ENCODE measurements at regions not wholly inside any gene's neighbourhood (a gene's known extent, or its start where the extent isn't known, plus 50 kb on each side); places are given as distances from the start of the nearest gene placed in this dataset.
"Not testable (repeated sequence)": the region's sequence is repeated elsewhere in the genome, so short reads cannot be mapped to it uniquely, and the experiment has no call there.

DNA sequence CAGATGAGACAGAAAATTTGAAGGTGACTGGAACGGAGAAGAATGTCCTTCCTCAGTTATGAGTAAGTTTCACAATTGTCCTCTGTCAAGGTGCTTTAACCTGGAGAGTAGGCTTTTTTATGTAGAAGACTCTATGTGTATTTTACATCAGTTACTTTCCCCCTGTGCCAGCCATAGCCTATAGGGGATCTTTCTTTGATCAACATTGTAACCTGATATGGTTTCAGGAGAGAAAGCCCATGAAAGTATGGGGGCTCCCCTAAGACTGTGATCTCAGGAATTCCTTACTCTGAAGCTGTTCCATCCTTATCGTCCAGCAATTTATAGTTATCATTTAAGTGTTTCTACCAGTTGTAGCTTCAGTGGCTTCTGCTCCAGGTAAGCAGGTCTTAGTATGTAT lies 1076.3 kb upstream of the EPHA6 start:
- ATAC-seq: no peak
- DNase-seq: no peak
- no peaks in the 10 kb centered on the region for H3K9me3 Mint-ChIP-seq
- no peak overlapping the region for H3K4me3 Mint-ChIP-seq
- no peaks in the 10 kb centered on the region for H3K36me3 Mint-ChIP-seq (ENCODE audit: insufficient read depth)
- no peaks in the 10 kb centered on the region for H3K4me1 Mint-ChIP-seq (ENCODE audit: low read depth)
- H3K27me3 Mint-ChIP-seq (ENCODE audit: low read depth): no peaks in the 10 kb centered on the region

DNA sequence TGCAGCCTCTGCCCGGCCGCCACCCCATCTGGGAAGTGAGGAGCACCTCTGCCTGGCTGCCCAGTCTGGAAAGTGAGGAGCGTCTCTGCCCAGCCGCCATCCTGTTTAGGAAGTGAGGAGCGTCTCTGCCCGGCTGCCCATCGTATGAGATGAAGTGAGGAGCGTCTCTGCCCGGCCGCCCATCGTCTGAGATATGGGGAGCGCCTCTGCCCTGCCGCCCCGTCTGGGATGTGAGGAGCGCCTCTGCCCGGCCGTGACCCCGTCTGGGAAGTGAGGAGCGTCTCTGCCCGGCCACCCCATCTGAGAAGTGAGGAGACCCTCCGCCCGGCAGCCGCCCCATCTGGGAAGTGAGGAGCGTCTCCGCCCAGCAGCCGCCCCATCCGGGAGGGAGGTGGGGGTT lies 1069.5 kb upstream of the EPHA6 start:
- not testable (repeated sequence) for H3K4me3 Mint-ChIP-seq; ATAC-seq; DNase-seq; H3K36me3 Mint-ChIP-seq (ENCODE audit: insufficient read depth); H3K27me3 Mint-ChIP-seq (ENCODE audit: low read depth); H3K9me3 Mint-ChIP-seq; H3K4me1 Mint-ChIP-seq (ENCODE audit: low read depth)

DNA sequence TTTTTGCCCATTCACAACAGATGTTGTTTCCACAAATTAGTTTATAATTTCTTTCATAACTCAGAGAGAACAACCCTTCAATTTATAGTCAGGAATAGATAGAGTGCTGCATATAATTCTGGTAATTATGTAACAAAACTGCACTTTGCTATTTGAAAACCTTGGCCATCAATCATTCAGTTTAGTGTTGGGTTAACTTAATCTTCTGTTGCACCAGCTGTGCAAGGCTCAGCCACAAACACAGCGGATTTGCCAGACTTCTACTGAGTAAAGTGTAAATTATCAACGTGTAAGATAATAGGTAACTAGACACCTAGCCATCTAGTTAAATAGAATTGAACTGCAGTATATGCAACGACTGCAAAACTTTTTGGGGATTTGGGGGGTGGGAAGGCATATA lies 1064.3 kb upstream of the EPHA6 start:
- ATAC-seq: no peak
- no peaks in the 10 kb centered on the region for H3K27me3 Mint-ChIP-seq (ENCODE audit: low read depth)
- H3K9me3 Mint-ChIP-seq: peaks cover 4% of the 10 kb centered on the region
- no peaks in the 10 kb centered on the region for H3K36me3 Mint-ChIP-seq (ENCODE audit: insufficient read depth)
- no peak overlapping the region for H3K4me3 Mint-ChIP-seq
- no peaks in the 10 kb centered on the region for H3K4me1 Mint-ChIP-seq (ENCODE audit: low read depth)
- DNase-seq: no peak

DNA sequence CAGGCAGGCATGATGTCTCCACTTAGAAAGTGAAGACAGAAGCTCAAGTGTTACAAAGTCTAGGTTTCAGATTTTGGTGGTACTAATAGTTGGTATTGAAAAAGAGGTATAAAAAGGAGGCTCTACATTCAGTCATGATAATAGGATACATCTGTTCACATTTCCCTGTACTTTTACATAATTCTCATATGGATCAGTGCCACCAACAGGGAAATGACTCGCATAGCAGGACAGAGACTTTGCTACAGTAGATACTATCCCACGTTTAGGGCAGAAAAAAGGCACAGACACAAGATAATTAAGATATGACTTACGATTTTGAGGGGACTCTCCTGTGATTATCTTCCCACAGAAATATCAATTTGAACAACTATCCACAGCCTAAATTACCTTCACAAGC lies 1062.9 kb upstream of the EPHA6 start:
- no peaks in the 10 kb centered on the region for H3K4me1 Mint-ChIP-seq (ENCODE audit: low read depth)
- H3K27me3 Mint-ChIP-seq (ENCODE audit: low read depth): no peaks in the 10 kb centered on the region
- ATAC-seq: no peak
- no peak for DNase-seq
- peaks cover 4% of the 10 kb centered on the region for H3K9me3 Mint-ChIP-seq
- no peak overlapping the region for H3K4me3 Mint-ChIP-seq
- no peaks in the 10 kb centered on the region for H3K36me3 Mint-ChIP-seq (ENCODE audit: insufficient read depth)

DNA sequence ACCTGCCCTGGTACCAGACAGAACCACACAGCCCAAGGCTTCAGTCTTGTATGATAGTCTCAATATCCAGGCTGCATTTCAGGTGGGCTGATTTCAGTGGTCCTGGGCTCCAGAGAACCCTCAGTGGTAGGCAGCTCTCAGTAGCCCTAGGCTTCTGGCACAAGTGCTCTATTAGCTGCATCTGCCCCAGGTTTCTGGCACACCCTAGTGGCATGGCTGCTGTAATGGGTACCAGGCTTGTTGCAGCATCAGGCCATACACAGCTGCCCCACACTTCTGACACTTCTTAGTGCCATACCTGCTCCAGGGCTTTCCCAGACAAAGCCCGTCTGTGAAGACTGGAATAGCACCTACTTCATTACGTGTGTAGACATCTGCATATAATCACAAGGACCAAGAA lies 1062.2 kb upstream of the EPHA6 start:
- no peak for DNase-seq
- no peak for ATAC-seq
- H3K27me3 Mint-ChIP-seq (ENCODE audit: low read depth): no peaks in the 10 kb centered on the region
- H3K36me3 Mint-ChIP-seq (ENCODE audit: insufficient read depth): no peaks in the 10 kb centered on the region
- peaks cover 4% of the 10 kb centered on the region for H3K9me3 Mint-ChIP-seq
- no peak overlapping the region for H3K4me3 Mint-ChIP-seq
- no peaks in the 10 kb centered on the region for H3K4me1 Mint-ChIP-seq (ENCODE audit: low read depth)

DNA sequence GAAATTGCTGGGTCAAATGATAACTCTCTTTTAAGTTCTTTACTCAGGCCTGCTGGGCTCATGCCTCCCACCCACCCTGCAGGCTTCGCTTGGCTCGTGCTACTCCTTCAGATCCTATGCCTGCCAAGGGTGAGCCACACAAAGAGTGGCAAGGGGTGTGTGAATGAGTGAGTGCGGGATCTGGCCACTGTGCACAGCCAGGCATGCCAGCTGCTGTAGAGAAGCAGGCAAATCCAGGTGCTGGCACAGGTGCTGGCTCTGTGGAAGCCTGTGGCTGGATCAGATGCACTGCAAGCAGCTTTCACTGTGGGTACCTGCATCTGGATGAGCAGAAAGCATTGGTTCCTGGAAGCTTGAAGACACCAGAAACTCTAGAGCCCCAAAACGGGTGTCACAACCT lies 1055.7 kb upstream of the EPHA6 start:
- Mint-ChIP-seq H3K9me3 (peaks cover 10% of the 10 kb centered on the region), H3K36me3 (ENCODE audit: insufficient read depth) (no peaks in the 10 kb centered on the region), H3K4me1 (ENCODE audit: low read depth) (no peaks in the 10 kb centered on the region), H3K4me3 (no peak overlapping the region), H3K27me3 (ENCODE audit: low read depth) (no peaks in the 10 kb centered on the region)
- no peak for ATAC-seq
- DNase-seq: no peak

DNA sequence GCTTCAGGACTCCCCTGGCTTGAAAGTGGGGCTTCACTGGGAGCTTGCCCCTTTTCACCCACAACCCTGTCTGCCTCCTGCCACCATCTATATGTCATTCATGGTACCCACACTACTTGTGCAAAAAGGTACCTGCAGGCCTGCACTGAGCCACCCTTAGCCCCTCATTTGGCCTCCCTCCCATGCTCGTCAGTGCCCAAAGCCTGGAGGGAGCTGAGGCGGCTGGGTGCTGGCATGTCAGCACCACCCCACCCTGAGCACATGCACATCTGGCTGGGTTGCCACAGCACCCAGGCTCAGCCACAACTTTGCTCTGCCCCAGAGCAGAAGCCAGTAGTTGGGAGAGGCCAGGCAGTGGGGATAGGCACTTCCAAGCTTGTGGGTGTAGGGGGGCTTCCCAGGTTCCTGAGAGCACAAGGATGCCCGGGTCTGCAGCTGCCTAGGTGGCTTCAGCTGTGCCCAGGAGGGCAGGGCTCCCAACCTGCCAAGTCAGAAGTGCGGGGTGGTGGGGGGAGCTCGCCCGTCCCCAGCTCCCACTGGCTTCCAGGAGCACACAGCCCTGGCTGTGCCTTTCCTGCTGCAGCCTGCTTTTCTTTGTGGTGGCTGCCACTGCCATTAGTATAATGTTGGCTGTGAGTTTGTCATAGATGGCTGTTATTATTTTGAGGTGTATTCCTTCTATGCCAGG lies 1054.6 kb upstream of the EPHA6 start:
- Mint-ChIP-seq H3K9me3 (peaks cover 9% of the 10 kb centered on the region), H3K4me1 (ENCODE audit: low read depth) (no peaks in the 10 kb centered on the region), H3K27me3 (ENCODE audit: low read depth) (no peaks in the 10 kb centered on the region), H3K36me3 (ENCODE audit: insufficient read depth) (no peaks in the 10 kb centered on the region), H3K4me3 (no peak overlapping the region)
- DNase-seq (no peak), ATAC-seq (peak in 1 of 2 donors; percentile 27)

DNA sequence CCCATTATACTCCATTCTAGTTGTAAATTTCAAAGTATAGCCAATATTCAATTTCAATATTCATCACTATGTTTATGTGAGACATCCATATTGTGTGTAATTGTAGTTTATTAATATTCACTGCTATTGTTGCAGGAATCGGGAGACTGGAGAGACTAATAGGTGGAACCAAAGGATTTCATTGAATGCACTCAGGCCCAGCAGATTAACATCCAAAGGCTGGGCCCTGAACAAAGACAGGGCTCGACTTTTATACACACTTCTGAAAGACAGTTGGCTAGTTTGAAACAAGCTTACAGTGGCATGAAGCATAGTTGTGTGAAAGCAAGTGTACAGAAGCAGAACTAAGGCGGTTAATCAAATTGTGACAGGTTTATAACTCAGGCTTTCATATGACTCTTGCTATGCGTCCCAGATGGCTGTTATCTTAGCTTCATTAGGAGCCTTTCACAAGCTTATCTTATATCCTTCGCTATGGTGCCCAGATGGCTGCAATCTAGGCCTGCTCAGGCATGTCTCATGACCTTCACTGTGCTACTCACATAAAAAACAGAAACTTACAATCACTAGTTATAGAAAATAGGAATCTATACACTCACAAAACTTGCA lies 1038.8 kb upstream of the EPHA6 start:
- peaks cover 20% of the 10 kb centered on the region for H3K9me3 Mint-ChIP-seq
- DNase-seq (no peak), ATAC-seq (no peak)
- H3K4me3 Mint-ChIP-seq: no peak overlapping the region
- H3K36me3 Mint-ChIP-seq (ENCODE audit: insufficient read depth): no peaks in the 10 kb centered on the region
- H3K27me3 Mint-ChIP-seq (ENCODE audit: low read depth): no peaks in the 10 kb centered on the region
- no peaks in the 10 kb centered on the region for H3K4me1 Mint-ChIP-seq (ENCODE audit: low read depth)

DNA sequence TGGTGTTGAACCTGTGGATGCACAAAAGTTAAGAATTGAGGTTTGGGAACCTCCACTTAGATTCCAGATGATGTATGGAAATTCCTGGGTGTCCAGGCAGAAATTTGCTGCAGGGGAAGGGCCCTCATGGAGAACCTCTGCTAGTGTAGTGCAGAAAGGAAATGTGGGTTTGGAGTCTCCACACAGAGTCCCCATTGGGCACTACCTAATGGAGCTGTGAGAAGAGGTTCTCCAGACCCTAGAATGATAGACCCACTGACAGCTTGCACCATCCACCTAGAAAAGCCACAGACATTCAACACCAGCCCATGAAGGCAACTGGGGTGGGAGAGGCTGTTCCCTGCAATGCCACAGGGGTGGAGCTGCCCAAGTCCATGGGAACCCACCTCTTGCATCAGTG lies 1032.8 kb upstream of the EPHA6 start:
- ATAC-seq: no peak
- Mint-ChIP-seq H3K9me3 (peaks cover 3% of the 10 kb centered on the region), H3K36me3 (ENCODE audit: insufficient read depth) (no peaks in the 10 kb centered on the region), H3K4me1 (ENCODE audit: low read depth) (no peaks in the 10 kb centered on the region), H3K27me3 (ENCODE audit: low read depth) (no peaks in the 10 kb centered on the region), H3K4me3 (no peak overlapping the region)
- no peak for DNase-seq

DNA sequence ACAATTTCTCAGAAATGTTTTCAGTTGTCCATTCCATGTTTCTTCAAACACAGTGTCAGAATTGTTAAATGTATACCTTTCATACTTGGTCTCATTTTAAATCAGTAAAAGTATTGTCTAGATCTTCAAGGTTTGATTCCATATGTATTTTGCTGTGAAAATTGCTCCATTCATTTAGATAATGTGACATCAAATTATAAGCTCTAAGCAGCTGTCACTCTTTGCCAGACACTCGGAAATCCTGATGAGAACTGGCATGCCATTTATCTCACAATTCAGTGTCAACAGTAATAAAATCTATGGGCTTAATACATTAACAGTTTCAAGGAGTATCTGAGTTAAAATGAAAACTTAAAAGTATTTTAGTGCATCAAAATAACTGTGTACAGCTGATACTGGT lies 1025.3 kb upstream of the EPHA6 start:
- H3K36me3 Mint-ChIP-seq (ENCODE audit: insufficient read depth): no peaks in the 10 kb centered on the region
- H3K4me1 Mint-ChIP-seq (ENCODE audit: low read depth): no peaks in the 10 kb centered on the region
- peaks cover 4% of the 10 kb centered on the region for H3K9me3 Mint-ChIP-seq
- H3K27me3 Mint-ChIP-seq (ENCODE audit: low read depth): no peaks in the 10 kb centered on the region
- DNase-seq (no peak), ATAC-seq (no peak)
- H3K4me3 Mint-ChIP-seq: no peak overlapping the region

DNA sequence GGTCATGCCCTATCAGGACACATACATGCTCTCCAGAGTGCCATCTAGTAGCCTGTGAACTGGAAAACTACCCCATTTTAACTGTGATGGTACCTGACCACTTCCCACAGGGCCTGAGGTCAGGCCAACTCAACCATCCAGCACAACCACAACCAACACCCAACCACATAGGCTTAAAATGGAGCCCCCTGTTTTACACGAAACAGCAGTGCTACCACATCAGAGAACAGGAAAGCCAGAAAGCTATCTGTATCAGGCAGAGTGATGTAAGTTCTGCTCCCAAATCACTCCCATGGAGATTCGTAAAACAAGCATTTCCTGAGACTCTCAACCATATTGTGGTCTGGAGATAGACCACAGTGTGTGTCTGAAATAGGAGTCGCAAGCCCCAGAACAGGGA lies 1017.3 kb upstream of the EPHA6 start:
- Mint-ChIP-seq H3K9me3 (peaks cover 11% of the 10 kb centered on the region), H3K4me3 (no peak overlapping the region), H3K4me1 (ENCODE audit: low read depth) (no peaks in the 10 kb centered on the region), H3K36me3 (ENCODE audit: insufficient read depth) (no peaks in the 10 kb centered on the region), H3K27me3 (ENCODE audit: low read depth) (no peaks in the 10 kb centered on the region)
- ATAC-seq: no peak
- no peak for DNase-seq

DNA sequence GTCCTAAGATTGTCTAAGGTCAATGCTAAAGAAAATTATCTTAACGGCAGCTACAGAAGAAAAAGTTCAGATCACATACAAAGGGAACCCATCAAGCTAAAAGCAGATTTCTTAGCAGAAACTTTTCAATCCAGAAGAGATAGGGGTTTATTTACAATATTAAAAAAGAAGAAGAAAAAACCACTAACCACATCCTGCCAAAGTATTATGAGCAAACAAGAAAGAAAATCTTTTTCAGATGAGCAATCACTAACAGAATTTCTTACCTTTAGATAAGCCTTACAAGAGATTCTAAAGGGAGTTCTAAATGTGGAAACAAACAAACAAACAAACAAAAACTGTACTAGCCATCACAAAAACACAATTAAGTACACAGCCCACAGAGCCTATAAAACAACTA lies 1015.8 kb upstream of the EPHA6 start:
- Mint-ChIP-seq H3K4me1 (ENCODE audit: low read depth) (no peaks in the 10 kb centered on the region), H3K9me3 (peaks cover 13% of the 10 kb centered on the region), H3K27me3 (ENCODE audit: low read depth) (no peaks in the 10 kb centered on the region), H3K36me3 (ENCODE audit: insufficient read depth) (no peaks in the 10 kb centered on the region), H3K4me3 (no peak overlapping the region)
- DNase-seq (no peak), ATAC-seq (no peak)

DNA sequence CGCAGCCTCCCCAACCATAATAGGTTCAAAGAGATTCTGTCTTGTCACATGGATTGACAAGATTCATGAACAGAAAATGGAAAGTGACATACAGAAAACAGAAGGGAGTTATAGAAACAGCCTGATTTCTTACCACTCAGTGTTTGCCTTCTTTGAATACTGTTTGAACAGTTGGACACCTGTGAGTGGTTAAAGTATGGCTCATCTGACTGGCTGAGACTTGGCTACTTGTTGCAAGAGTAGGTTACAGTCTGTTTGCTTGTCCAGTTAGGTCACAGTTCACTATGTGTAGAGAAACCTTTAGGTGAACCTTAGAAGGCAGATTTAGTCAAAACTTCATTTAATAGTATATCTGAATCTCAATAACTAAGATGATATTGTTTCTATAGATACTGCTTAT lies 1003.9 kb upstream of the EPHA6 start:
- Mint-ChIP-seq H3K27me3 (ENCODE audit: low read depth) (no peaks in the 10 kb centered on the region), H3K4me1 (ENCODE audit: low read depth) (no peaks in the 10 kb centered on the region), H3K4me3 (no peak overlapping the region), H3K9me3 (peaks cover 3% of the 10 kb centered on the region), H3K36me3 (ENCODE audit: insufficient read depth) (no peaks in the 10 kb centered on the region)
- ATAC-seq (no peak), DNase-seq (no peak)

DNA sequence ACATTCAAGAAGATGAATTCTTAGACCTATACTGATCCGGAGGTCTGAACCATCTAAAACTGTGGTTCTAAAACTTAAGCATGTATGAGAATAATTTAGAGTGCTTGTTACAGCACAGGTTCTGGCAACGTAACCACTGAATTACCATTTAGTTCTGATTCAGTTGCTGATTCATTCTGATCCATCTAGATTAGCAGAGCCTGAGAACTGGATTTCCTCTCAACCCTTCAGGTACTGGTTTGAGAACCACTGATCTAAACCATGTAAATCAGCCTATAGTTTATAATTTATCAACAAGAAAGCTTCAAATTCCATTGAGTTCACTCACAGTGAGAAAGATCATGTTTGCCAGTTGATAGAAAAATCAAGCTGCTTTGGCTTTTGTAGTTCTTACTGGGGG lies 1001.1 kb upstream of the EPHA6 start:
- no peak overlapping the region for H3K4me3 Mint-ChIP-seq
- H3K9me3 Mint-ChIP-seq: peaks cover 3% of the 10 kb centered on the region
- DNase-seq: no peak
- H3K4me1 Mint-ChIP-seq (ENCODE audit: low read depth): no peaks in the 10 kb centered on the region
- H3K36me3 Mint-ChIP-seq (ENCODE audit: insufficient read depth): no peaks in the 10 kb centered on the region
- ATAC-seq: no peak
- no peaks in the 10 kb centered on the region for H3K27me3 Mint-ChIP-seq (ENCODE audit: low read depth)

DNA sequence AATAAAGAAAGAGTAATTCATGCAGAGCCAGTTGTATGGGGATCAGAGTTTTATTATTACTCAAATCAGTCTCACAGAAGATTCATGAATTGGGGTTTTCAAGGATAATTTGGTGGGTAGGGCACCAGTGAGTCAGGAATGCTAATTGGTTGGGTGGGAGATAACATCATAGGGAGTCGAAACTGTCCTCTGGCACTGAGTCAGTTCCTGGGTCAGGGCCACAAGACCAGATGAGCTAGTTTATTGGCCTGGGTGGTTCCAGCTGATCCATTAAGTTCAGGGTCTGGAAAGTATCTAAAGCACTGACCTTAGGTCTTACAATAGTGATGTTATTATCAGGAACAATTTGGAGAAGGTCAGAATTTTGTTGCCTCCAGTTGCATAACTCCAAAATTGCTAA lies 998.6 kb upstream of the EPHA6 start:
- ATAC-seq: no peak
- Mint-ChIP-seq H3K4me3 (no peak overlapping the region), H3K9me3 (no peaks in the 10 kb centered on the region), H3K4me1 (ENCODE audit: low read depth) (no peaks in the 10 kb centered on the region), H3K36me3 (ENCODE audit: insufficient read depth) (no peaks in the 10 kb centered on the region), H3K27me3 (ENCODE audit: low read depth) (no peaks in the 10 kb centered on the region)
- no peak for DNase-seq
